GM19468 (cell line): ENCODE measurements at regions not wholly inside any gene's neighbourhood (a gene's known extent, or its start where the extent isn't known, plus 50 kb on each side); places are given as distances from the start of the nearest gene placed in this dataset.
"Not testable (repeated sequence)": the region's sequence is repeated elsewhere in the genome, so short reads cannot be mapped to it uniquely, and the experiment has no call there.

Experiments used
- ATAC-seq: cut with Tn5 transposase; IDR thresholded peaks from one replicate; pipeline ENCODE4 v1.9.1; 2021; ENCODE audit warnings: mild to moderate bottlenecking, moderate library complexity, moderate number of reproducible peaks; ENCODE audit not compliant: unreplicated experiment; ENCODE audit errors: extremely low read depth

DNA sequence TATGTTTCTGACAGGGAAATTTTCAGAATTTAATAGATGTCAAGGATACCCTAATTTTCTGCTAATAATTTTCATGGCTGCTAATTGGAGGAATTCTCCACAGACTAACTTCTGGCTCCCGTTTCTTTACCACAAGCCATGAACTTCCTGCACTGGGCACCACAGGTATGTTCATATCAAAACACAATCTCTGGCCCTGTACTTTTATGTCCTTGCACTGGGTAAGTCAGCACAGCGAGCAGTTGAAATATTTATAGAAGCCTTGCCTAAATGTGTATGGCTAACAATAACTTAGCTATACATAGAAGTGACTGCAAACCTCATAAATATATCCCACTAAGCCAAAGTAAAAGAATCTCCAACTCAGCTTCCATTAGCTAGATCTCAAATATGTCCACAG, 246.9 kb downstream of the ZIC1 start:
- ATAC-seq = no peak

DNA sequence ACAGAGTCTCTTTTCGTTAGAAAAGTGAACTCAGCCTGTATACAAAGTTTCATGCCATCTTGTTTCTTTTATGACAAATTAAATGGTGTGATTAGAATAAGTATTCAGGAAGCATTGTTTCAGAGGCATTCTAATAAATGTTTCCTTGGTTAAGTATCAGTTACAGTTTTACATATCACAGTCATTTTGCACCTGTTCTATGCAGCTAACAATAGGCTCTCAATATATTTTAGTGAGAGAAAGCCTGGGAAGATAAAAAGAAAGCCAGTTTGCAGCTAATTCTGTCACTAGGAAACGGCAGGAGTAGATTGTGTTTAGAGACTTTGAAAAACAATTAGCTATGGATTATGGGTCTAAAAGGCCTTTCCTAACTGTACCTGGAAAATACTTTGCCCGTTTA, 252.8 kb downstream of the ZIC1 start:
- ATAC-seq = no peak

DNA sequence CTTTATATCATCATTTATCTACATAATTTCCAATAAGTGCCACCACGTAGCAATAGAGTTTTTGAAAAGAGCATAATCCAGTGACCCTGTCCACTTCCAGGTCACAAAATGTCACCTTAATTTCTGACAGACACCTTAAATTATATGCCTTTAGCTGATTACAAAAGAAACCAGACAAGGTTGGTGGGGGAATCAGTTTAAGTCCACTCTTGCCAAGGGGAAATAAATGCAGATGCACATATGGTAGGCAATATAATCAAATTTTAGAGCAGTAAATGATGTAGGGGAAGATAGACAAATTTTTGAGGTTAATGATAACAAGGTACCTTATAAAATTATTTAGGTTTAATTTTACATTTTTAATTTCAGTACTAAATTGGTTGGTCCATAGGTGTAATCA, 253.5 kb downstream of the ZIC1 start:
- ATAC-seq = no peak

DNA sequence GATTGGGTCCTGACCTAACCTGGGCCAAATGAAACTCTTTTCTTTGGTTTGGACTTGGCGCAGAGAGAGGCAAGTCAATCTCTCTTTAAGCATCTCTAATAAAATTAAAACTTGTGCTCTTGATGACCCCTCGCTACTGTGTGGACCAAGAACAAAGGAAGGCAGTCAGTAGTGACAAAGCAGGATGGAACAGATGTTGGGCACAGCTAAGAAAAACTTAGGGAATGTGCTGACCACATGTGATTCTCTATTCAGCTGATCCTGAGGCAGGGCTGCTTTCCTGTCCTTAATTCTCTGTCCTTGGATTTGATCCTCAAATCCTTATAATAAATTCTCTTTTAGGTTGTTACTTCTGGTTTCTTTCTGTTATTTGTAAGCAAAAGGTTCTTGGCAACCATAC, 259.9 kb downstream of the ZIC1 start:
- no peak for ATAC-seq

DNA sequence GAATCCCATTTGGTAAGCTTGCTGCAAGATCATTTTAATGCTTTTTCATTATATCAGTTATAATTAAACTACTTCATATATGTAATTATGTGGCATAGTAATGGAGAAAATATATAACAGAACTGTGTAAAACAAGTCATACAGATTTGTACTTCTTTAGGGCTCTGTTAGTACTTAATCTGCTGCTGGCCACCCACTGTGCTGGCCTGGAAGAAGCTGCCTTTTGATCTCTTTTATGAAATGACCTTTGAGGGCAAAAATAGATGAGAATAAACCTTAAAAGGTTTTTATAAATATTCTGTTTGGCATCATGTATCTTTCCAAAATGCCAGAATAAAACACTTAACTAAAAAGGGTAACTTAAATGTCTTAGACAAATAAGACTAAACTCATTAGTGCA, 262.9 kb downstream of the ZIC1 start:
- ATAC-seq = no peak

DNA sequence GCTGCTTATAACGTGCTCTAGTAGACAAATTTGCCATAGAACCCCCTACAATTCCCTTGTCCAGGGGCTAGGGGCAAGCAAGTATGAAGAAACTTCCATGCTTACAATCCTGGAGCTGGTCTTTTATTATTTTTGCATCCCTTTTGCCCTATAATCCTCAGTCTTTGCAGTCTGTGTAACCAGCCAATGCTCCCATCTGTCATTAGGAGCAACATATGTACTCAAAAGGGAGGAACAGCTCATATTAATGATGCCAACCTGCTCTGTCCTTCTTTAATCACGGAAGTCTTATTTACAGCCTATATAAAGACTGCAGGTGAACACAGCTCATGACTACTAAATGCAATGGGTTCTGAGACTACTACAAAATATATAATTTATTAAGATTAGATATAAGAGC, 263.3 kb downstream of the ZIC1 start:
- ATAC-seq = no peak

DNA sequence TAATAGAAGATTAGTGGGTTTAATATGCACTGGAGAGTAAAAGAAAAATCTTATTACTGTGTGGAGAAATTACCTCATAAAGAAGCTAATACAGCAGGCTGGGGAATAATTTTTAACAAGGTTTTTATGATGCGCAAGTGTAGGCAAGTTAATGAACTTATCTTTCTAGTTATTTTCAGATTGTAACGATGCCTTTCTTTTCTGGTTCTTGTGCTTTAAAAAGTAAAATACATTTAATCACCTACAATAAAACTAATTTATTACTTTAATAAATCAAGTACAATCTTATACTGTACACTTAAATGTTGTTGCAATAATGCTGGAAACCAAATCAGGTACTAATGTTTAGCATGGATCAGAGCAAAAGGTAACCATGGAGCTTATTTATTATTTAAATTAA, 266.6 kb downstream of the ZIC1 start:
- ATAC-seq = no peak

DNA sequence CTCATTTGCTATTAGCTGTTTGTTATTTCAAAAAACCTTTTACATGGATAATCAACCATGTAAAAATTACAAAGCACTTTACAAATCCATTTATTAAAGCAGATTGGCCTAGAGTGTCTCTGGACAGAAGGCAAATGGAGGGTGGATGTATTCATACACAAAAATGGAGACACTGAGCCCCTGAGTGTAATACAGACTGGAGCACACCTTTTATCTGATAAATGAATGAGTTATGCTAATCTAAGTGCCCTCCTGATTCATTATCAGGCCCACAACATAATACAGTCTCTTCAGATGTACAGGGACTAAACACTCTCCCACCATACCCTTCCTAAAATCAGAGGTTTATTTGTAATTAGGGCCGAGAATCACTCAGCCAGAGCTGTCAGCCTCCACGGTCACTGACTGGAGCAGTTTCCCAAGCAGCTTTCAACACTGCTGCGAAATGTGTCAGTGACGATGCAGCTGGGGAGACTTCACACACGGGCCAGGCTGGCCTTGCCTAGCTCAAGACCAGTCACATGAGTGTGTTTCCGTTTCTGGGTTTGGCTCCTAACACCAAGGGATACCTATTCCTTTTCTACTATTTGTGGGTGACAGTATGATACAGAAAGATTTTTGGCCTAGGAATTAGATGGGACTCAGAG, 271.8 kb downstream of the ZIC1 start:
- no peak for ATAC-seq

DNA sequence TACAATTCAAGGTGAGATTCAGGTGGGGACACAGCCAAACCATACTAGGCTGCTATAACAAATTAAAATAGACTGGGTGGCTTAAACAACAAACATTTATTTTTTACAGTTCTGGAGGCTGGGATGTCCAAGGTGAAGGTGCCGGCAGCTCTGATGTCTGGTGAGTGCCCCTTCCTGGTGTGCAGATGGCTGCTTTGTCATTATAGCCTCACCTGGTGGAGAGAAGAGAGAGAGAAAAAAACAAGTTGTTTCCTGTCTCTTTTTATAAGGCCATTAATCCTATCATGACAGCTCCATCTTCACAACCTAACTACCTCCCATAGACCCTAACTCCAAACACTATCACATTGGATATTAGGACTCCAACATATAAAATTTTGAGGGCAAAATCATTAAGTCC, 279.7 kb downstream of the ZIC1 start:
- ATAC-seq = no peak

DNA sequence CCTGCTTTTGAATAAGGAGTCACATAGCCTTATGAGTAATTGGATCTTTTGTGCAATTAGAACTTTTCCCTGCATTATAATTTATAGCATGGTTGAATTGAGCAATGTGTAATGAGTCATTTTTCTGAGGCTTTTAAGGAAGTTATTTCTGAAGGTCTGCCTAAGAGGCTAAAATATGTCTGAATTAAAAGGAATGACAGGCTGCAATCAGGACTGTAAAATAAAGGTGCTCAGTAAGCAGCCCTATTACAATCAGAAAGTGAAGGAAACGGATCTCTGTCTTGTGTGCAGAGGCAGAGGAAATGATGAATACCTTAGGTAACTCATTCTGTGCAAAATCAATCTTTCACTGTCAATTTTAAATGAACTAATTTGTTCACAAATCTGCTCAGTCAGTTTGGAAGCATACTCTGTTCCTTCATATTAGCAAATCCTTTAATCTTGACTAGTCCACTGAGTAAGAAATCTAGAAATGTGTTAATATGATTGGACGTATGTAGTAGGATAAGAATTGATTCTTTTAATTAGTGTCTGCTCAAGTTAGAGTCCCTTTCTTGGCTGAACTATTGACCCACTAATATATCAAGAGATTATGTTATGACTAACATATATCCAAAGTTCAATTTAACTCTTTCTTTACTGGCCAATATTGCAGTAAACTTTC, 290.1 kb downstream of the ZIC1 start:
- no peak for ATAC-seq

DNA sequence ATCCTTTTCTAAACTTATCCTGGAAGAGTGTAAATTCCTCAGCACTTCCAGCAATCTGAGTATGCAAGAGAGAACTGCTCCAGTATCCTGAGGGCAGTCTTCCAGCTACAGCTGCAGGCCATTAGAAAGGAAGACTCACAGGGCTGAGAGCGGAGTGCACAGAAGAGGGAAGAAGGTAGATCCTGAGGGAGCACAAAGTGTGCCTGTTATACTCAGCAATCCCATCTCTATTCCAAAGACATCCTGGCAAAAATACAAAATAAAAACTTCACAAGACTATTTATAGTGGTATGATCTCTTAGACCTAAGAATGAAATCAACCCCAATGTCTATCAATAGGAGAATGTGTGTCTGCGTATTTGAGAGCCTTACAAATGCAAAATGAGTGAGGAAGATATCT, 292.0 kb downstream of the ZIC1 start:
- no peak for ATAC-seq

DNA sequence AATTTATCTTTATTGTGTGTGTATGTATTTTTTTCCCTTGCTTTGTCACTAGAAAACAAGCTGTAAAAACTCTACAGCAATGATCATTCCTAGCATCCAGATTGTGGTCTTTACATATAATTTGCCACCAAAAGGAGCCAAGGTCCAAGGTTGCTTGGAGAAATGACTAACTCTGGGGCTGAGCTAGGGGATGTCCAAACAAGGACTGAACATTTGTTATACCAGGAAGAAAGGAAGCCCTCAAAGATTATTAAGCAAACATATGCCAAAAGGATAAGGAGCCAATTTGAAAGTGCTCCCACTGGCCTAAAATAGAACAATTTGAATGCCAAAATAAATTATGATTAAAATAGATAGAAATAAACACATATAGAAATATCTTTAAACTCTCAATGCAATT, 293.3 kb downstream of the ZIC1 start:
- no peak for ATAC-seq

DNA sequence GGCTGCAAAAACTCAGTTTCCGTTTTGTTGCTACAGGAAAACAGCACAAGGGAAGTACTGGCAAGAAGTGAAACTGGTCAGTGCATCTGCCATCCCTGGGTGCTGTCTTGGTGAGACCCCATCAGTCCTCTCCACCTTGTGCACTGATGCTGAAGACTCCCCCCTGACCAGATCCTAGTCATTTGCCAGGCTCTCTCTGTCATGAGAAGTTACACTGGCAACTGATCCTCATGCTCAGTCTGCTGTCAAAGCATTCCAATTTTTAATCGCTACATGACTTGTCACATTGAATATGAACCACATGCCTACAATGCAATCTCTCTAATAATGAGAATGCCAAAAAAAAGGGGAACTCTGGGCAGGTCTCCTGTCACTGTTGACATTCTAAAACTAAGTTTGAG, 296.5 kb downstream of the ZIC1 start:
- ATAC-seq = no peak

DNA sequence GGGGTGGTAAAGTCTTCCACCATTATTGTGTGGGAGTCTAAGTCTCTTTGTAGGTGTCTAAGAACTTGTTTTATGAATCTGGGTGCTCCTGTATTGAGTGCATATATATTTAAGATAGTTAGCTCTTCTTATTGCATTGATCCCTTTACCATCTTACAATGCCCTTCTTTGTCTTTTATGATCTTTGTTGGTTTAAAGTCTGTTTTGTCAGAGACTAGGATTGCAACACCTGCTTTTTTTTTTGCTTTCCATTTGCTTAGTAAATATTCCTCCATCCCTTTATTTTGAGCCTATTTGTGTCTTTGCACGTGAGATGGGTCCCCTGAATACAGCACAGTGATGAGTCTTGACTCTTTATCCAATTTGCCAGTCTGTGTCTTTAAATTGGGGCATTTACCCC, 301.6 kb downstream of the ZIC1 start:
- ATAC-seq = not testable (repeated sequence)

DNA sequence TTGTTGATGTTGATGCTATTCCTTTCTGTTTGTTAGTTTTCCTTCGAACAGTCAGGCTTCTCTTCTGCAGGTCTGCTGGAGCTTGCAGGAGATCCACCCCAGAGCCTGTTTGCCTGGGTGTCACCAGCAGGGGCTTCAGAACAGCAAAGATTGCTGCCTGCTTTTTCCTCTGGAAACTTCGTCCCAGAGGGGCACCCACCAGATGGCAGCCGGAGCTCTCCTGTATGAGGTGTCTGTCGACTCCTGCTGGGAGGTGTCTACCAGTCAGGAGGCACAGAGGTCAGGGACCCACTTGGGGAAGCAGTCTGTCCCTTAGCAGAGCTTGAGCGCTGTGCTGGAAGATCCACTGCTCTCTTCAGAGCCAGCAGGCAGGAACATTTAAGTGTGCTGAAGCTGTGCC, 303.2 kb downstream of the ZIC1 start:
- no peak for ATAC-seq

DNA sequence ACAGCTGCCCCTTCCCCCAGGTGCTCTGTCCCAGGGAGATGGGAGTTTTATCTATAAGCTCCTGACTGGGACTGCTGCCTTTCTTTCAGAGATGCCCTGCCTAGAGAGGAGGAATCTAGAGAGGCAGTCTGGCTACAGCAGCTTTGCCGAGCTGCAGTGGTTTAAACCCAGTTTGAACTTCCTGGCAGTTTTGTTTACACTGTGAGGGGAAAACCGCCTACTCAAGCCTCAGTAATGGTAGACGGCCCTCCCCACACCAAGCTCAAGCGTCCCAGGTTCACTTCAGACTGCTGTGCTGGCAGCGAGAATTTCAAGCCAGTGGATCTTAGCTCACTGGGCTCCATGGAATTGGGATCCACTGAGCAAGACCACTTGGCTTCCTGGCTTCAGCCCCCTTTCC, 303.6 kb downstream of the ZIC1 start:
- not testable (repeated sequence) for ATAC-seq

DNA sequence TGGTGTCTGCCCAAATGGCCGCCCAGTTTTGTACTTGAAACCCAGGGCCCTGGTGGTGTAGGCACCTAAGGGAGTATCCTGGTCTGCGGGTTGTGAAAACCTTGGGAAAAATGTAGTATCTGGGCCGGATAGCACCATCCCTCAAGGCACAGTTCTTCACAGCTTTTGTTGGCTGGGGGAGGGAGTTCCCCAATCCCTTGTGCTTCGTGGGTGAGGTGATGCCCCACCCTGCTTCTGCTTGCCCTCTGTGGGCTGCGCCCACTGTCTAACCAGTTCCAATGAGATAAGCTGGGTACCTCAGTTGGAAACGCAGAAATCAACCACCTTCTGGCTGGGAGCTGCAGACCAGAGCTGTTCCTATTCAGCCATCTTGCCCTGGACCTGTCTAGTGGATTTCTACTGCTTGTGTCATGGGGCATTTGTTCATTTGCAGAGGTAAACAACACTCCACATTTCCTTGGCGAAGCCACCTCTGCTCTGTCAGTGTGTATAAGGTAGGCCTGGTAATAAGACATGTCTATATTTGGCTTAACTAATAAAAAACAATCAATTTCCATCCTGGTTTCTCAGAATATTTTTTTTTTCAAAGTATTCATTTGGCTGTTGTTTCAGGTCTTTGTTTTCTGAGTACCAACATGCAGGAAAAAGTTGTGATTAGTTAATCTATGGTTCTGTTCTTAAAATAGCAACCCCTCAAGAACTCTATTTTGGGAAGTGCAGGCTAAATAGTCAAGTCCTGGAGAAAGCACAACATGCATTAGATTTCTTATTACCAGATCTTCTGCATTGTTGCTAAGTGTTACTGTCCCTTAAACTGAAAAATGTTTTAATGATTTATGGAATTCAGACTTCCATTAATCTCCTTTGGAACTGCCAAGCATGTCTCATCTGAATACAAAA, 304.3 kb downstream of the ZIC1 start:
- ATAC-seq = no peak

DNA sequence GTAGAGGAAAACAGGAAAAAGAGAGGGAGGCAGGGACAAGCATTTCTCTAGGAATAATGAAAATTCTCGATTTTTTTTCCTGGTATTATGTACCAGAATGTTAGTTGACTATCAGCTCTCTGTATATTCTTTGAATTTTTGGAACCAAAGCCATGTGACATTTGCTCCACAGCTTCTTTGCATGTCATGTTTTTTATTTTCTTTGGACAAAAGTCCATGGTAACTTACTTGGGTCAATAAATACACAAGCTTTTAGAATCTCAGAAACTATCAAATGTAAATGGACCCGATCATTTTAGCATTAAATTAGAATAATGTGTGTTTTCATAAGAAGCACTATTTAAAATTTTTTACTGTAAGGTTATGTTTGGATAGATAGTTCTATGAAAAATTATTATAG, 320.5 kb downstream of the ZIC1 start:
- ATAC-seq = no peak

DNA sequence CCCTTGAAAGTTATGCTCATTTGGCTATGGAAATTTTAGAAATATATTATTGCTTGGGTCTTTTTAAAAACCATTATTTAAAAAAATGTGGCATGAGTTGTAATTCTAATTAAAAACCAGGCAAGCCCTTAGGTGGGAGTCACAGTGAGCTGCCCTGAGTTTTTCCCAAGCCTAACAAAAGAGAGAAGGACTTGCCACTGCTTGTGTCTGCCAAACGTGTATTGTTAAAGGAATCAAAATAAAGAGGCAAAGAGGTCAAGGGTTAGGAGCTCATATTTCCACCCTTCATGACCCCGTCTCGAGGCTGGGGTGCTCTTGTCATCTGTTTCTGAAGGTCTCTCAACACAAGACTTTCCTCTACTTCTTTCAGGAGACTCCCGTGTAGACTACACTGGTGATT, 321.1 kb downstream of the ZIC1 start:
- ATAC-seq = no peak

DNA sequence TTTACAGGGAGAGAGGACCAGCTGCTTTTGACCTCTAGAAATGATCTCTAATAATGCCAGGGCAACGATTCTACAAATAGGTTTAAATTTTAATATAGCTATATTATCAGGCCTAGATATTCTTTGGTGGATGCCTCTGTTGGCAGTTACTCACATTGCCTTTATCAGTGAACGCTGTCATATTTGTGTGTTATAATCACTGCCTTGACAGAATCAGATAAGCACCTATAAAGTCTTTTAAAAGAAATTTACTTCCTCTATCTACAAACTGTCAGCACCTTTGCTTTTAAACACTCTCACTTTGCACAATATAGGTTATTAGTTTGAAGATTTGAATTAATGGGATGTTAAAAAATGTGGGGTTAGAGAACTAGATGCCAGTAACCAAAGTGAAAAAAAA, 324.1 kb downstream of the ZIC1 start:
- ATAC-seq = no peak

DNA sequence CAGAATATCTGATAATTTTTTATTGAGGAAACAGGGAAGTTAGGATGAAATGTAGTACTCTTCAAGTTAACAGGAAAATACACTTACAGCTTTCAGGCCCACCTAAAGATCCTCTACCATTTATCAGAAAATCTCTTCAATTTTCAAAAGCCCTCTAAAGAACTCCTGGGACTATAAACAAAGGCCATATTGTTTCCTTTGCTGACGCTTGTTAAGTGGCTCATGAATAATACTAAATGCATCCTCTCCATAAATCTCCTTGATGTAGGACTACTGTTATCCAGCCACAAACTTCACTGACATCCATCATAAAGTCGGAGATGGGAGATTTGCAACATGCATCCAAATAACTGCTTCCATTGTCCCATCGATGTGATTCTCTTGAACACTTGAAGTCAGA, 326.5 kb downstream of the ZIC1 start:
- no peak for ATAC-seq
